ENCODE measurements at regions not wholly inside any gene's neighbourhood (a gene's known extent, or its start where the extent isn't known, plus 50 kb on each side); places are given as distances from the start of the nearest gene placed in this dataset.

- no peak for TF ChIP-seq EZH2 (IDR thresholded peaks at IDR 0.05; ENCODE audit: borderline replicate concordance, low read depth, low read length, severe bottlenecking)
- no peak for TF ChIP-seq CTCF (IDR thresholded peaks at IDR 0.05; ENCODE audit: borderline replicate concordance, extremely low read depth, low read length, poor library complexity, severe bottlenecking)
Observed at GRCh38 chr21:24294171-24294570, 1313.1 kb downstream of the MRPL39 start.

Data from DND-41 (cell line).